Stimulated activated CD4-positive, alpha-beta T cell treated with anti-CD3 and anti-CD28 coated beads, Interleukin-15, amount 100 ng/mL, for 24 hours (primary cell): ENCODE measurements at regions not wholly inside any gene's neighbourhood (a gene's known extent, or its start where the extent isn't known, plus 50 kb on each side); places are given as distances from the start of the nearest gene placed in this dataset.
"Not testable (repeated sequence)": the region's sequence is repeated elsewhere in the genome, so short reads cannot be mapped to it uniquely, and the experiment has no call there.

ENCODE experiments used
- DNase-seq: peaks from one replicate; pipeline ENCODE4 v3.0.0-alpha.2; 2020

- no peak for DNase-seq
These were observed 777.2 kb upstream of the TMEFF2 start for GRCh38 chr2:192971981-192972380.

GRCh38 chr2:192969055-192969454, 774.3 kb upstream of the TMEFF2 start:
- no peak for DNase-seq

- no peak for DNase-seq
These were observed 766.2 kb upstream of the TMEFF2 start for GRCh38 chr2:192960945-192961344.

DNA sequence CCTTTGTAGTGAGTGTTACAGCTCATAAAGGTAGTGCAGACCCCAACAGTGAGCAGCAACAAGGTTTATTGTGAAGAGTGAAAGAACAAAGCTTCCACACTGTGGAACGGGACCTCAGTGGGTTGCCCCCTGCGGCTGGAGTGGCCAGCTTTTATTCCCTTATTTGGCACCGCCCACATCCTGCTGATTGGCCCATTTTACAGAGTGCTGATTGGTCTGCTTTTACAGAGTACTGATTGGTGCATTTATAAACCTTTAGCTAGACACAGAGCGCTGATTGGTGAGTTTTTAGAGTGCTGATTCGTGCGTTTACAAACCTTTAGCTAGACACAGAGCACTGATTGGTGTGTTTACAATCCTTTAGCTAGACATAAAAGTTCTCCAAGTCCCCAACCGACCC, 763.9 kb upstream of the TMEFF2 start:
- DNase-seq: not testable (repeated sequence)

DNA sequence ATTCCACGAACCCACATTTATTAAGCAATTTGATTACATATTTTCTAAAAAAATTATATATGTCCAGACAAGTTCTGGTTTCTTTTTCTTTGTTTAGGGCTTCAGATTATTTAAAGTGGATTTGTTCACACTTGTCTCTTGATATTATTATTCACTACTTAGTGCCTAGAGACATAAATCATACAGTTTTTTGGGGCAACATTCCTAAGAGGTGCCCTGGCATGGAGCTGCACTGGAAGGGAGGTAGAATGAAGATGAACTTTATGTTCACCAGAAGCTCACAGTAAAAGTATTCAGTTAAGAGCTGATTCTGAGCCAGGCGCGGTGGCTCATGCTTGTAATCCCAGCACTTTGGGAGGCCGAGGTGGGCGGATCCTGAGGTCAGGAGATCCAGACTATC, 762.7 kb upstream of the TMEFF2 start:
- no peak for DNase-seq

DNA sequence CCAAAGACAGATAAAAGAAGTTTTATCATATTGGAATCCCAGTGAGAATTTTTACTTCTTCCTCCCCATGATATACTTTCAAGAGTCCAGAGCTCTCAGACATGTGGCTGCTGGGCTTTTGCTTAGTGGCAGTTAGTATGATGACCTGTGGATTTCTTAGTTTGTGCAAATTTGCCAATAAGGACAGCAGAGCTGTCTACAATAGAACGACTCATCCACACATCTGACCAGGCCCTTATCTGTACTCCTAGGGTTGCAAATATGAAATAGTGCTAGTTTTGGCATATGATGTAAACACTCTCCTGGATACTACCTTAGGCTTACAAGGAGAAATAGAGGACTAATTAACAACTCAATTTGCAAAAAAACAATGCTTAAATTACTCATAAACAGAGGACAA, 758.4 kb upstream of the TMEFF2 start:
- no peak for DNase-seq

GRCh38 chr2:192952245-192952644, 757.5 kb upstream of the TMEFF2 start:
- no peak for DNase-seq

- no peak for DNase-seq
These were observed 753.6 kb upstream of the TMEFF2 start for GRCh38 chr2:192948316-192948715.

DNA sequence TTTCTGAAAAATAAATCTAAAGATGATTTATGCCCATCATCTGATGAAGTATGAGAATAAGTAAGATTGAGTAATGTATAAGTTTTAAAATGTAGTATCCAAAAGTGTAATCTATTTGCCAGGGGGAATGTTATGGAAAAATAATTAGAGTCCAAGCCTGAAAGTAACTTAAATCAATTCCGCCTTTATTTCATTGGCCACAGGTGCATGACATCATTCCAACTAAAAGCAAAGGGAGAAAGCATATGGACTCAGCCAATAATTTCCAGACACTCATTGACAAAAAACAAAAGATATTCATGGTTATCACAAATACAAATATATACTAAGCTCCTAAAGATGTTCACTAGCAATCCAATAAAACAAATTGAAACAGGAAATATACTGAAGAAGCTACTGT, 752.6 kb upstream of the TMEFF2 start:
- no peak for DNase-seq

- DNase-seq: no peak
These were observed 746.0 kb upstream of the TMEFF2 start for GRCh38 chr2:192940767-192941166.

GRCh38 chr2:192932376-192932775, 737.6 kb upstream of the TMEFF2 start:
- no peak for DNase-seq

DNA sequence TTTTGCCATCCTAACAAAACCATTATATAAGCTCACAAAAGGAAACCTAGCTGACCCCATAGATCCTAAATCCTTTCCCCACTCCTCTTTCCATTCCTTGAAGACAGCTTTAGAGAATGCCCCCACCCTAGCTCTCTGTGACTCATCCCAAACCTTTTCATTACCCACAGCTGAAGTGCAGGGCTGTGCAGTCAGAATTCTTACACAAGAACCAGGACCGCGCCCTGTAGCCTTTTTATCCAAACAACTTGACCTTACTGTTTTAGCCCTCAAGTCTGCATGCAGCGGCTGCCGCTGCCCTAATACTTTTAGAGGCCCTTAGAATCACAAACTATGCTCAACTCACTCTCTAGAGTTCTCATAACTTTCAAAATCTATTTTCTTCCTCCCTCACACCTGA, 726.9 kb upstream of the TMEFF2 start:
- DNase-seq: not testable (repeated sequence)

- no peak for DNase-seq
These were observed 706.7 kb upstream of the TMEFF2 start for GRCh38 chr2:192901446-192901845.

DNA sequence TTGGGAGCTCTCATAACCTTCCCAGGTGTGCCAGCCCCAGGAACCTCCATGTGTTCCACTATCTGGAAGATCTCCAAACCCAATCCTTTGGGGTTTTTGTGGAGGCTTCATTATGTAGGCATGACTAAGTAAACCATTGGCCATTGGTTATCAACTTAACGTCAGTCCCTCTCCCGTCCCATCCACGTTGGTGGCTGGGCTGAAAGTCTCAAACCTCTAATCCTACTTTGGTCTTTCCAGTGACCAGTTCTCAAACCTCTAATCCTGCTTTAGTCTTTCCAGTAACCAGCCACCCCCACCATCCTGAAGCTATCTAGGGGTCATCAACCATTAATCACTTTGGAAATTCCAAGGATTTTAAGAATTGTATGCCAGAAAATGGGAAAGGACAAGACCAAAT, 704.7 kb upstream of the TMEFF2 start:
- DNase-seq: no peak

DNA sequence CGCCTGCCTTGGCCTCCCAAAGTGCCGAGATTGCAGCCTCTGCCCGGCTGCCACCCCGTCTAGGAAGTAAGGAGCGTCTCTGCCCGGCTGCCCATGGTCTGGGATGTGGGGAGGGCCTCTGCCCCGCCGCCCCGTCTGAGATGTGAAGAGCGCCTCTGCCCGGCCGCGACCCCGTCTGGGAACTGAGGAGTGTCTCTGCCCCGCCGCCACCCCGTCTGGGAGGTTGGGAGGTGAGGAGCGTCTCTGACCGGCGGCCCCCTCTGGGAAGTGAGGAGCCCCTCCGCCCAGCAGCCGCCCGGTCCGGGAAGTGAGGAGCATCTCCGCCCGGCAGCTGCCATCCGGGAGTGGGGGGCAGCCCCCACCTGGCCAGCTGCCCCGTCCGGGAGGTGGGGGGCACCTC, 699.2 kb upstream of the TMEFF2 start:
- DNase-seq: not testable (repeated sequence)

DNA sequence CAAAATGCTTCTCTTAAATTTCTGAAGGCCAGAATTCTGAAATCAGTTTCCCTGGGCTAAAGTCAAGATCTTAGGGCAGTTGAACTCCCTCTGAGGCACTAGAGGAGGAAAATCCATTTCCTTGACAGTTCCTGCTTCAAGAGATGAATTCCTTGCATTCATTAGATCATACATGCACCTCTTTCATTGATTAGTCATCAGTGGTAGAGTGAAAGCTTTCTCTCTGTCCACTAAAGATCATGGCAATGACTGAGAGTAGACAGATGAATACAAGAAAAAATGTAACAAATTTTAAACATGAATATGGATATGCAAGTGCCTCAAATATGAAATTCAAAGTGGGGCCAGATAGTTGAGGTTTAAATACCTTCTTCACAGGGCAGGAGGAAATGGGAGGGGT, 693.4 kb upstream of the TMEFF2 start:
- DNase-seq: no peak

- no peak for DNase-seq
These were observed 692.6 kb upstream of the TMEFF2 start for GRCh38 chr2:192887337-192887736.

GRCh38 chr2:192886636-192887035, 691.9 kb upstream of the TMEFF2 start:
- DNase-seq: no peak

DNA sequence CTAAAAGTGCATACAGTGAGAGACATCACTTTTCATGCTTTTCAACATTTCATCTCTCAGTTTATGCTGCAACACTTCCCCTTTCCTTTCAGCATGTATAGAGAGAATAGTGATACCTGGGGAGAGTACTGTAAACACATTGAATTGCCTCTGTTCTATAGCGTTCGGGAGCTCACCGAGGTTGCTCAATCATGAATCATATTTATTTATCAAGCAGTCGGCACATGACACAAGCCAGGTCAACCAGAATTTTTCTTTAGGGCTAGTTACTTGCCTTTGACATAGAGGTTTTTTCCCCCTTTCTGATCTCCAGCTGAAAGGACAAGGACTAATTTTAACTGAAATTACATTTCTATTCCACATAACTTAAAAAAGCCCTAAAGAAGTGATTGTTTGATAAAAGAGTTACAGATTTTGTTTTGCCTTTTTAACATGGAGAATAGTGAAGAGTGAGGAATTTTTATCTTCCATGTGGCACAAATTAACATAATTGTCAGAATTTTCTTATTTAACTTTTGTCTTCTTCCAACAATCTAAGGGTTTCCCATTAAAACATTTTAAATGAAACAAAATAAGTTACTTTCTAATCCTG, 690.9 kb upstream of the TMEFF2 start:
- no peak for DNase-seq

DNA sequence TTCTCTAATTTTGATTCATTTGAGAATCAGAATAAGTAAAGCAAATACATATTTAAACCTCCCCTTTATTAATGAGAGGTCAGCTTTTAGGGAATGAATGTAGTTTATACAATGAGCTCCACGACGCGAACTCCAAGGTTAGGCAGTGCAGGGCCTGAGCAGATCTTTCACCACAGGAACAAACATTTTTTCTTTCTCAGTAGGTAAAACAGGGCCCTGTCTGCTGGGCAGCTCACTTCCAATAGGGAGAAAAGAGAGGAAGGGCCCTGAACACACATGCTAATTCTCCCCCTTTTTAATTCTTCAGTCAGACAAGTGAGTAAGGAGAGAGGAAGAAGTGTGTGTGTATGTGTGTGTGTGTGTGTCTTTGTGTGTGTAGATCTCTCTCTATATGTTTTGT, 682.4 kb upstream of the TMEFF2 start:
- DNase-seq: no peak

DNA sequence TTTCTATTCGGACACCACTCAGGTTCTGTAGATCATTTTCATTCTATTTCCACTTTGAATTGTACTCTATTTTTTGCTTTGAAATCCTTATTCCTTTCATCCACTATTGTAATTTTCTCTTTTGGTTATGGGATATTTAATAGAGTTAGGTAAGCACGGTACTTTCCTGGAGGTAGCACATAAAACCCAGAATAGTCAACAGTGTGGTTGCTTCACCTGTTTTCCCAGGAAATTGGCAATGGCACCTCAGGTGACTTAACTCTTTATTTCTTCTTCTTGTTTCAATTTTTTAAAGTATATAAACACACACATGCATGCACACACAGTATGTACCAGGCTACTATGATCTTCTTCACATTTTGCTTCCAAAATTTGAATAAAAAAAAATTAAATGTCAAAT, 682.0 kb upstream of the TMEFF2 start:
- DNase-seq: no peak

- DNase-seq: no peak
These were observed 660.0 kb upstream of the TMEFF2 start for GRCh38 chr2:192854706-192855105.

DNA sequence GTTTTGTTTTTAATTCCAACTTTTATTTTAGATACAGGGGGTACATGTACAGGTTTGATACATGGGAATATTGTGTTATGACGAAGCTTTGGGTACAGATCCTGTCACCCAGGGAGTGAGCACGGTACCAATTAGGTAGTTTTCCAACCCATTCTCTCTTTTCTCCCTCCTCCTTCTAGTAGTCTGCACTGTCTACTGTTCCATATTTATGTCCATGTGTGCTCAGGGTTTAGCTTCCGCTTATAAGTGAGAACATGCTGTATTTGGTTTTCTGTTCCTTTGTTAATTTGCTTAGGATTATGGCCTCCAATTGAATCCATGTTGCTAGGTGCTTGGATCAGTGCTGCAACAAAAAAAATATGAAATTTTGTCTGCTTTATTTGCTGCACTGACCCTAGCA, 659.3 kb upstream of the TMEFF2 start:
- no peak for DNase-seq

DNA sequence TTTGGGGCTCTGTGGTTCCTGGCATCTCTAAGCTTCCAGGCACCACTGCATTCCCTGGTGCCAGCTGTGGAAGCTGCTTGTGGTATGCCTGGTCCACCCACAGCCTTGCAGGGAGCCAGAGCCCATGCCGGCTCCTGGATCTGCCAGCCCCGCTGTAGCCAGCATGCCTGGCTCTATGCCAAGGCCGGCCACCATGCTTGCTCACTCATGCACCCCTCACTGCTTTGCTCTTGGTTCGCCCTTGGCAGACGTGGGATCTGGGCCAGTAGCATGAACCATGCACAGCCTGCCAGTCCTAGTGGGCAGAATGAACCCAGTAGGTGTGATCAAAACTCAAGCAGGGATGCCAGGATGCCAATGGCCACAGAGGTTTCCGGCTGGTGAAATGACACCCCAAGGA, 634.2 kb upstream of the TMEFF2 start:
- no peak for DNase-seq

- no peak for DNase-seq
These were observed 633.4 kb upstream of the TMEFF2 start for GRCh38 chr2:192828175-192828574.

DNA sequence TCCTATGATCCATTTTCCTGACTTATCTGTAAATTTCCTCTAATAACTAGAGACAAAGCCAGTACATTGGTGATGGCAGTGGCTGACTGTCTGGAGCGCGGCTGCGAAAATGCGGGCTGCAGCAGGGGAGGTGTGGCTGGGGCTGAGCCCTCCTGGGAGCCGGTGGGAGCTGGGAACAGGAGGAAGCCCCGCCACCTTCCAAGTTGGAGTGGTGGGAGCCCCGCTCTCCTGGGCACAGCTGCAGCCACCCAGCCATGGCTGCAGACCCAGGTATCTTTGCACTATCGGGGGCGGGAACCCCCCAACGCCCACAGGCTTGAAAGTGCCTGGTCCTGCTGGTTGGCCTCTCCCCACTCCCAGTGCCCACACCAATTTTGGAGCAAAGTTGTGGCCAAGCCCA, 633.0 kb upstream of the TMEFF2 start:
- no peak for DNase-seq
